PC-9 (cell line): ENCODE measurements at regions not wholly inside any gene's neighbourhood (a gene's known extent, or its start where the extent isn't known, plus 50 kb on each side); places are given as distances from the start of the nearest gene placed in this dataset.
"Not testable (repeated sequence)": the region's sequence is repeated elsewhere in the genome, so short reads cannot be mapped to it uniquely, and the experiment has no call there.

Source experiments
- EZH2 ChIP-seq: fragments of 200-600 bp; sonication (generic); IDR thresholded peaks from 2 replicates; pipeline ENCODE4 v1.8.0; 2017; ENCODE audit warnings: antibody characterized with exemption, low read depth
- TF ChIP-seq, protein P1 (sequence below): fragments of 200-600 bp; sonication (generic); conservative IDR thresholded peaks from 2 replicates; pipeline ENCODE4 v1.6.1; 2017; ENCODE audit warnings: mixed run types, antibody characterized with exemption, mild to moderate bottlenecking, moderate library complexity

DNA sequence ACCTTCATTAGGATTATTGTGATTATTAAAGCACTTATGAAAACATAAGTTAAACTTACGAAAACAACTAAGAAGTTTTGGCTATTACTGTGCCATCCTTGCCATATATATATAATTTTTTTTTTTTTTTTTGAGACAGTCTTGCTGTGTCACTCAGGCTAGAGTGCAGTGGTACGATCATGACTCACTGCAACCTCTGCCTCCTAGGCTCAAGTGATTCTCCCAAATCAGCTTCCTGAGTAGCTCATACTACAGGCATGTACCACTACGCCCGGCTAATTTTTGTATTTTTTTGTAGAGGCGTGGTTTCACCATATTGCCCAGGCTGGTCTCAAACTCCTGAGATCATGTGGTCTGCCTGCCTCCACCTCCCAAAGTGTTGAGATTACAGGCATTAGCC lies 91.0 kb upstream of the GARIN1A start:
- TF ChIP-seq, protein P1, sequence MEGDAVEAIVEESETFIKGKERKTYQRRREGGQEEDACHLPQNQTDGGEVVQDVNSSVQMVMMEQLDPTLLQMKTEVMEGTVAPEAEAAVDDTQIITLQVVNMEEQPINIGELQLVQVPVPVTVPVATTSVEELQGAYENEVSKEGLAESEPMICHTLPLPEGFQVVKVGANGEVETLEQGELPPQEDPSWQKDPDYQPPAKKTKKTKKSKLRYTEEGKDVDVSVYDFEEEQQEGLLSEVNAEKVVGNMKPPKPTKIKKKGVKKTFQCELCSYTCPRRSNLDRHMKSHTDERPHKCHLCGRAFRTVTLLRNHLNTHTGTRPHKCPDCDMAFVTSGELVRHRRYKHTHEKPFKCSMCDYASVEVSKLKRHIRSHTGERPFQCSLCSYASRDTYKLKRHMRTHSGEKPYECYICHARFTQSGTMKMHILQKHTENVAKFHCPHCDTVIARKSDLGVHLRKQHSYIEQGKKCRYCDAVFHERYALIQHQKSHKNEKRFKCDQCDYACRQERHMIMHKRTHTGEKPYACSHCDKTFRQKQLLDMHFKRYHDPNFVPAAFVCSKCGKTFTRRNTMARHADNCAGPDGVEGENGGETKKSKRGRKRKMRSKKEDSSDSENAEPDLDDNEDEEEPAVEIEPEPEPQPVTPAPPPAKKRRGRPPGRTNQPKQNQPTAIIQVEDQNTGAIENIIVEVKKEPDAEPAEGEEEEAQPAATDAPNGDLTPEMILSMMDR = not testable (repeated sequence)
- TF ChIP-seq EZH2 = not testable (repeated sequence)
